Upper lobe of left lung (tissue), 4 donors: ENCODE measurements at regions not wholly inside any gene's neighbourhood (a gene's known extent, or its start where the extent isn't known, plus 50 kb on each side); places are given as distances from the start of the nearest gene placed in this dataset.

Source experiments
- EP300 ChIP-seq, 4 donors: sonication (generic); formaldehyde crosslinking; IDR thresholded peaks; one replicate each; pipeline ENCODE4 v1.5.1; 2017; ENCODE audit warnings: antibody characterized with exemption in 4 of 4, control low read depth in 2 of 4
- POLR2A ChIP-seq, 4 donors: fragments of 450-650 bp; IDR thresholded peaks; one replicate each; pipeline ENCODE4 v1.5.1; 2016 to 2017; ENCODE audit warnings: antibody characterized with exemption in 4 of 4, mild to moderate bottlenecking in 2 of 4
- POLR2AphosphoS5 ChIP-seq, 2 donors: sonication (generic); formaldehyde crosslinking; IDR thresholded peaks; one replicate each; pipeline ENCODE4 v1.5.1; 2017; ENCODE audit warnings: antibody characterized with exemption in 2 of 2
- TF ChIP-seq, protein P1 (sequence below), 6 experiments: fragments of 450-650 bp in 4 of 6; fragments of 200-600 bp in 2 of 6; sonication (generic) in 2 of 6; IDR thresholded peaks; one replicate each; pipeline ENCODE4 v1.5.1; 2016 to 2019; ENCODE audit warnings: antibody characterized with exemption in 6 of 6

DNA sequence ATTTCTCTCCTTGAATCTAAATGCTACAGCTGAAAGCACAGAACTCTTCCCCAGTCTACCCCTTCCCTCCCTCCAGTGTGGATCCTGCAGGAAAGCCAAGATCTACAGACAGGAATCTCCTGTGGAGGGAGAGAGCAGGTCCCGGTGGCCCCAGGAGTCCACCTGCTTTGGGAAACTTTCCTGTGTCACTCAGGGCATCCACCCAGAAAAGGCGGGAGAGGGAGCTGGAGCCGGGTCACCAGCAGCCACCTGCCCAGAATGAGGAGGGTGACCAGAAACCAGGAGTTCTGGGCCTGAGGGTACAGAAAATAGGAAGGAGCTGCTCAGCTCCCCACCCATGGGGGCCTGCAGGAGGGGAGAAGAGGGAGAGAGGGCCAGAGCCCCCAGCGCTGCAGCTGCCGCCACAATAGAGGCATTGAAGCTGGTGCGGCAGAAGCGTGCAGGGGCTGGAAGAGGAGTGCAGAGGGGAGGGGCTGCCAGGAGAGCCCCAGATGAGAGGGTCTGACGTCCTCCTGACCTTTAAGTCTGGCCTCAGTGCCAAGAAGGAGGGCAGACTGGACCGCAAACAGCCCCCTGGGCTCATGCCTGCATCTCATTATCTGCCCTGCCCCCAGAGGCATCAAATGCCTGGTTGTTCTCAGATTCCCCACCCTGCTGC is 56.3 kb upstream of the TMEM72 start:
- TF ChIP-seq, protein P1, sequence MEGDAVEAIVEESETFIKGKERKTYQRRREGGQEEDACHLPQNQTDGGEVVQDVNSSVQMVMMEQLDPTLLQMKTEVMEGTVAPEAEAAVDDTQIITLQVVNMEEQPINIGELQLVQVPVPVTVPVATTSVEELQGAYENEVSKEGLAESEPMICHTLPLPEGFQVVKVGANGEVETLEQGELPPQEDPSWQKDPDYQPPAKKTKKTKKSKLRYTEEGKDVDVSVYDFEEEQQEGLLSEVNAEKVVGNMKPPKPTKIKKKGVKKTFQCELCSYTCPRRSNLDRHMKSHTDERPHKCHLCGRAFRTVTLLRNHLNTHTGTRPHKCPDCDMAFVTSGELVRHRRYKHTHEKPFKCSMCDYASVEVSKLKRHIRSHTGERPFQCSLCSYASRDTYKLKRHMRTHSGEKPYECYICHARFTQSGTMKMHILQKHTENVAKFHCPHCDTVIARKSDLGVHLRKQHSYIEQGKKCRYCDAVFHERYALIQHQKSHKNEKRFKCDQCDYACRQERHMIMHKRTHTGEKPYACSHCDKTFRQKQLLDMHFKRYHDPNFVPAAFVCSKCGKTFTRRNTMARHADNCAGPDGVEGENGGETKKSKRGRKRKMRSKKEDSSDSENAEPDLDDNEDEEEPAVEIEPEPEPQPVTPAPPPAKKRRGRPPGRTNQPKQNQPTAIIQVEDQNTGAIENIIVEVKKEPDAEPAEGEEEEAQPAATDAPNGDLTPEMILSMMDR (IDR thresholded peaks at IDR 0.05), result no peak
- TF ChIP-seq POLR2A (IDR thresholded peaks at IDR 0.05) (no peak), EP300 (IDR thresholded peaks at IDR 0.05) (no peak), POLR2AphosphoS5 (IDR thresholded peaks at IDR 0.05) (no peak)
